Gastroesophageal sphincter (tissue), 4 donors: ENCODE measurements at regions not wholly inside any gene's neighbourhood (a gene's known extent, or its start where the extent isn't known, plus 50 kb on each side); places are given as distances from the start of the nearest gene placed in this dataset.

Experiments
- ATAC-seq: fragments of 150-250 bp; one replicate; pipeline ENCODE4 v1.9.1; 2016; ENCODE audit warnings: mild to moderate bottlenecking, moderate library complexity
- H3K27ac ChIP-seq, 4 donors: fragments of 200-600 bp; sonication (generic) in 3 of 4; 1 replicate in 3 of 4; 2 replicates in 1 of 4; pipeline ENCODE4 v1.5.1; 2016 to 2019
- H3K27me3 ChIP-seq: fragments of 200-600 bp; sonication (generic); one replicate; pipeline ENCODE4 v1.5.1; 2019
- H3K36me3 ChIP-seq, 2 donors: fragments of 200-600 bp; sonication (generic); one replicate each; pipeline ENCODE4 v1.5.1; 2019; ENCODE audit warnings: control low read depth in 1 of 2
- H3K4me1 ChIP-seq, 3 donors: fragments of 200-600 bp; sonication (generic); 1 replicate in 2 of 3; 2 replicates in 1 of 3; pipeline ENCODE4 v1.5.1; 2016 to 2019; ENCODE audit warnings: control low read depth in 2 of 3
- H3K4me3 ChIP-seq, 2 donors: fragments of 200-600 bp; sonication (generic); one replicate each; pipeline ENCODE4 v1.5.1; 2019; ENCODE audit warnings: mild to moderate bottlenecking in 1 of 2, moderate library complexity in 1 of 2
- H3K9me3 ChIP-seq, 3 donors: fragments of 200-600 bp; sonication (generic); one replicate each; pipeline ENCODE4 v1.5.1; 2017 to 2019; ENCODE audit warnings: control low read depth in 2 of 3
- CTCF ChIP-seq, 4 experiments: fragments of 200-600 bp in 2 of 4; fragments of 450-650 bp in 2 of 4; sonication (generic) in 1 of 4; IDR thresholded peaks; one replicate each; pipeline ENCODE4 v1.5.1; 2017 to 2019; ENCODE audit warnings: antibody characterized with exemption in 4 of 4, mild to moderate bottlenecking in 2 of 4, moderate library complexity in 2 of 4
- EP300 ChIP-seq: sonication (generic); formaldehyde crosslinking; IDR thresholded peaks from one replicate; pipeline ENCODE4 v1.6.1; 2017; ENCODE audit warnings: antibody characterized with exemption, mild to moderate bottlenecking
- POLR2A ChIP-seq, 2 donors: fragments of 450-650 bp; IDR thresholded peaks; one replicate each; pipeline ENCODE4 v1.6.1; 2017; ENCODE audit warnings: antibody characterized with exemption in 2 of 2, mild to moderate bottlenecking in 2 of 2, moderate library complexity in 1 of 2
- POLR2AphosphoS5 ChIP-seq: sonication (generic); formaldehyde crosslinking; IDR thresholded peaks from one replicate; pipeline ENCODE4 v1.6.1; 2017; ENCODE audit warnings: antibody characterized with exemption
- WGBS, 2 donors: methylation state at CpG; one replicate each; pipeline ENCODE4 v1.1.5; 2018; ENCODE audit warnings: low coverage in 1 of 2; 5-methylcytosine and 5-hydroxymethylcytosine counted together

DNA sequence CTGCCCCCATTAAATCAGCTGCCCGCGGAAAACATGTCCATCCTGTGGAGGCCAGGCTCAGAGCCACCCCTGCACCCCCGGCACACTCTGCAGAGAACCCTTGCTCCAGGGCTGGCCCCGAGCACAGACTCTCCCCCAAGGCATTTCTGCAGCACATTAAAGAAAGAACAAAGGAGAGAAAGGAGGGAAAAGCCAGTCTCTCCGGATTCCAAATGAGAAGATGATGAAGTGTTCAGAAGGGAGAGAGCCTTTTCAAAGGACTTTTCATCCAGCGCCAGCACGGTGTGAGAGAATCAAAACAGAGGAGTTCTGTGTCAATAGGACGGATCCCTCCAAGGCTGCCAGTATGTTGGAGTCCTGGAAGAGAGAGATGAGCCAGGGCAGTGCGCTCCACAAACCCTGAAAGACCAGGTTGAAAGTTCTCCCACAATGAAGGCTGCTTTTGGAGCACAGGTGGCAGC lies 498.3 kb downstream of the NPHP4 start:
- Histone ChIP-seq H3K36me3 (no peaks in the 10 kb centered on the region), H3K4me1 (peaks cover 0 to 27% (median 0%) of the 10 kb centered on the region in 3 donors), H3K9me3 (peaks cover 0 to 6% (median 0%) of the 10 kb centered on the region in 3 donors), H3K27ac (peak overlapping the region in 2 of 4 donors; percentile 48), H3K4me3 (no peak overlapping the region), H3K27me3 (peaks cover 50% of the 10 kb centered on the region)
- peak; percentile 37 for ATAC-seq
- TF ChIP-seq CTCF (IDR thresholded peaks at IDR 0.05) (no peak), EP300 (no peak), POLR2A (IDR thresholded peaks at IDR 0.05) (no peak), POLR2AphosphoS5 (no peak)
- 16 to 36% methylated on average over 4 to 6 of the region's 9 CpGs for WGBS, 2 donors

- Histone ChIP-seq H3K27ac (peak overlapping the region in 1 of 4 donors; percentile 48), H3K27me3 (peaks cover 54% of the 10 kb centered on the region), H3K9me3 (peaks cover 0 to 6% (median 0%) of the 10 kb centered on the region in 3 donors), H3K4me3 (no peak overlapping the region), H3K4me1 (peaks cover 0 to 27% (median 0%) of the 10 kb centered on the region in 3 donors), H3K36me3 (no peaks in the 10 kb centered on the region)
- WGBS, 2 donors, result 72 to 80% methylated on average over 1 to 3 of the region's 4 CpGs
- no peak for TF ChIP-seq EP300
- TF ChIP-seq CTCF (IDR thresholded peaks at IDR 0.05), result no peak
- no peak for TF ChIP-seq POLR2A (IDR thresholded peaks at IDR 0.05)
- TF ChIP-seq POLR2AphosphoS5, result no peak
- no peak for ATAC-seq
Observed at GRCh38 chr1:5493275-5493674, 498.9 kb downstream of the NPHP4 start.

DNA sequence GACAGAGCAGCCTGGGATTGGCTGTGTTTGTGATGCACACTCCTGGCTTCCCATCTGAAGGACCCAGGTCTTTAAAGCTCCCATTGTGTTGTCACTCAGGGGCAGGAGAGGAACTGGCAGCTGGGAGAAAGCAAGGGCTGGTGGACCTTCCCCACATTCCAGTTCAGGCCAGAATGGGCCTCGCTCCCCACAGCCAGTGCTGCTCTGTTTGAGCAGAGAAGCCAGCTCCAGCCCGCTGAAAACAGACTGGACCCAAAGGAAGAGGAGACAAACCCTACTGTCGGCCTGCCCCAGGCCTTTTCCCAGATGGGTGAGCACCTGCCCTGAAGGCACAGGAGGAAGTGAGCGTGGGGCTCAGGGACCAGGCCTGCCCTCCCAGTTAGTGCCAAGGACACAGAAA lies 499.4 kb downstream of the NPHP4 start:
- H3K36me3 ChIP-seq, result no peaks in the 10 kb centered on the region
- H3K9me3 ChIP-seq, result peaks cover 0 to 6% (median 0%) of the 10 kb centered on the region in 3 donors
- no CpG with 5 or more reads among the region's 4 CpGs for WGBS, 2 donors
- H3K4me1 ChIP-seq, result peaks cover 0 to 27% (median 0%) of the 10 kb centered on the region in 3 donors
- no peak for TF ChIP-seq EP300
- TF ChIP-seq POLR2A (IDR thresholded peaks at IDR 0.05), result no peak
- TF ChIP-seq POLR2AphosphoS5, result no peak
- no peak for TF ChIP-seq CTCF (IDR thresholded peaks at IDR 0.05)
- no peak for ATAC-seq
- no peak overlapping the region for H3K27ac ChIP-seq
- no peak overlapping the region for H3K4me3 ChIP-seq
- H3K27me3 ChIP-seq, result peaks cover 52% of the 10 kb centered on the region

- peaks cover 53% of the 10 kb centered on the region for H3K27me3 ChIP-seq
- H3K27ac ChIP-seq, result no peak overlapping the region
Observed at GRCh38 chr1:5491207-5491904, 500.9 kb downstream of the NPHP4 start.

More at GRCh38 chr1:5491207-5491904, 500.9 kb downstream of the NPHP4 start:
- 67 to 71% methylated on average over 3 to 7 of the region's 9 CpGs for WGBS, 2 donors
- Histone ChIP-seq H3K4me3 (no peak overlapping the region), H3K9me3 (peaks cover 0 to 1% (median 0%) of the 10 kb centered on the region in 3 donors), H3K36me3 (no peaks in the 10 kb centered on the region), H3K4me1 (peaks cover 0 to 27% (median 0%) of the 10 kb centered on the region in 3 donors)
- TF ChIP-seq POLR2A (IDR thresholded peaks at IDR 0.05) (no peak), EP300 (no peak), POLR2AphosphoS5 (no peak), CTCF (IDR thresholded peaks at IDR 0.05) (no peak)
- ATAC-seq, result no peak
